HG02885 (cell line): ENCODE measurements at regions not wholly inside any gene's neighbourhood (a gene's known extent, or its start where the extent isn't known, plus 50 kb on each side); places are given as distances from the start of the nearest gene placed in this dataset.
"Not testable (repeated sequence)": the region's sequence is repeated elsewhere in the genome, so short reads cannot be mapped to it uniquely, and the experiment has no call there.

Source experiments
- ATAC-seq: cut with Tn5 transposase; IDR thresholded peaks from one replicate; pipeline ENCODE4 v1.9.1; 2021; ENCODE audit warnings: mild to moderate bottlenecking; ENCODE audit not compliant: unreplicated experiment, poor library complexity

GRCh38 chr12:105423237-105423636, 92.7 kb downstream of the C12orf75 start:
- ATAC-seq: no peak

- no peak for ATAC-seq
Observed at GRCh38 chr12:105423921-105424320, 93.4 kb downstream of the C12orf75 start.

- no peak for ATAC-seq
Observed at GRCh38 chr12:105425254-105426174, 95.0 kb downstream of the C12orf75 start.

GRCh38 chr12:105426766-105427165, 96.3 kb downstream of the C12orf75 start:
- ATAC-seq: no peak

GRCh38 chr12:105427883-105428282, 97.4 kb downstream of the C12orf75 start:
- no peak for ATAC-seq

GRCh38 chr12:105428793-105429395, 98.4 kb downstream of the C12orf75 start:
- no peak for ATAC-seq

GRCh38 chr12:105429511-105429910, 99.0 kb downstream of the C12orf75 start:
- no peak for ATAC-seq

- ATAC-seq: no peak
Observed at GRCh38 chr12:105431537-105432100, 101.1 kb downstream of the C12orf75 start.

- ATAC-seq: no peak
Observed at GRCh38 chr12:105433804-105434203, 103.3 kb downstream of the C12orf75 start.

GRCh38 chr12:105436636-105437035, 106.1 kb downstream of the C12orf75 start:
- ATAC-seq: no peak

GRCh38 chr12:105440037-105440664, 109.7 kb downstream of the C12orf75 start:
- ATAC-seq: no peak

GRCh38 chr12:105443802-105444652, 113.5 kb downstream of the C12orf75 start:
- ATAC-seq: no peak

GRCh38 chr12:105444653-105445102, 114.2 kb downstream of the C12orf75 start:
- ATAC-seq: no peak

- no peak for ATAC-seq
Observed at GRCh38 chr12:105445249-105445648, 114.8 kb downstream of the C12orf75 start.

GRCh38 chr12:105445649-105446048, 115.2 kb downstream of the C12orf75 start:
- ATAC-seq: no peak

GRCh38 chr12:105446460-105446859, 116.0 kb downstream of the C12orf75 start:
- ATAC-seq: not testable (repeated sequence)

GRCh38 chr12:105449431-105449830, 118.9 kb downstream of the C12orf75 start:
- no peak for ATAC-seq

GRCh38 chr12:105451211-105451610, 120.7 kb downstream of the C12orf75 start:
- ATAC-seq: no peak

- ATAC-seq: no peak
Observed at GRCh38 chr12:105451798-105452197, 121.3 kb downstream of the C12orf75 start.

- ATAC-seq: no peak
Observed at GRCh38 chr12:105453316-105453715, 122.8 kb downstream of the C12orf75 start.
